ENCODE measurements at regions not wholly inside any gene's neighbourhood (a gene's known extent, or its start where the extent isn't known, plus 50 kb on each side); places are given as distances from the start of the nearest gene placed in this dataset.

GRCh38 chr4:178752954-178753525 lies 1310.8 kb upstream of the AGA start:
- H3K4me3 ChIP-seq (replicated peaks; ENCODE audit: low read depth, low read length): no peak overlapping the region
- DNase-seq (ENCODE audit: low read depth): no peak
- TF ChIP-seq, protein P1, sequence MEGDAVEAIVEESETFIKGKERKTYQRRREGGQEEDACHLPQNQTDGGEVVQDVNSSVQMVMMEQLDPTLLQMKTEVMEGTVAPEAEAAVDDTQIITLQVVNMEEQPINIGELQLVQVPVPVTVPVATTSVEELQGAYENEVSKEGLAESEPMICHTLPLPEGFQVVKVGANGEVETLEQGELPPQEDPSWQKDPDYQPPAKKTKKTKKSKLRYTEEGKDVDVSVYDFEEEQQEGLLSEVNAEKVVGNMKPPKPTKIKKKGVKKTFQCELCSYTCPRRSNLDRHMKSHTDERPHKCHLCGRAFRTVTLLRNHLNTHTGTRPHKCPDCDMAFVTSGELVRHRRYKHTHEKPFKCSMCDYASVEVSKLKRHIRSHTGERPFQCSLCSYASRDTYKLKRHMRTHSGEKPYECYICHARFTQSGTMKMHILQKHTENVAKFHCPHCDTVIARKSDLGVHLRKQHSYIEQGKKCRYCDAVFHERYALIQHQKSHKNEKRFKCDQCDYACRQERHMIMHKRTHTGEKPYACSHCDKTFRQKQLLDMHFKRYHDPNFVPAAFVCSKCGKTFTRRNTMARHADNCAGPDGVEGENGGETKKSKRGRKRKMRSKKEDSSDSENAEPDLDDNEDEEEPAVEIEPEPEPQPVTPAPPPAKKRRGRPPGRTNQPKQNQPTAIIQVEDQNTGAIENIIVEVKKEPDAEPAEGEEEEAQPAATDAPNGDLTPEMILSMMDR (IDR thresholded peaks at IDR 0.05; ENCODE audit: low read length, missing control alignments): no peak

GRCh38 chr4:178778496-178778895 lies 1336.3 kb upstream of the AGA start:
- H3K4me3 ChIP-seq (replicated peaks; ENCODE audit: low read depth, low read length): no peak overlapping the region
- TF ChIP-seq, protein P1 (IDR thresholded peaks at IDR 0.05; ENCODE audit: low read length, missing control alignments): no peak
- no peak for DNase-seq (ENCODE audit: low read depth)

DNA sequence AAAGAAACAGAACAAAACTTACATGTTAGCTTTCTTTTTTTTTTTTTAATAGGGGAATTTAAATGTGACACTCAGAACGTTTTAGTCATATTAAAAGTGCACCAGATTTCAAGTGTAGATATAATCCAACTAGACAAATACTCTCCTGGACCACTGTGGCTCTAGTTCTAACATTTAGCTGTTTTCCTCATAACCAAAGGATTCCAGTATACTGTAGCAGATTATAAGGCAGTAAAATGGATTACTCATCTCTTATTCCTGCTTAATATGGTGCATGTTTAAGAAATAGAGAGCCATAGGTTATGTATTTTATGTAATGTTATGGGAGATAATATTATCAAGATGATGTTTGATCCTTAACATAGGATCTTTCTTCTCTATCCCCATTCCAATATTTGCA lies 1339.5 kb upstream of the AGA start:
- DNase-seq (ENCODE audit: low read depth): no peak
- no peak overlapping the region for H3K4me3 ChIP-seq (replicated peaks; ENCODE audit: low read depth, low read length)
- TF ChIP-seq, protein P1 (IDR thresholded peaks at IDR 0.05; ENCODE audit: low read length, missing control alignments): no peak

DNA sequence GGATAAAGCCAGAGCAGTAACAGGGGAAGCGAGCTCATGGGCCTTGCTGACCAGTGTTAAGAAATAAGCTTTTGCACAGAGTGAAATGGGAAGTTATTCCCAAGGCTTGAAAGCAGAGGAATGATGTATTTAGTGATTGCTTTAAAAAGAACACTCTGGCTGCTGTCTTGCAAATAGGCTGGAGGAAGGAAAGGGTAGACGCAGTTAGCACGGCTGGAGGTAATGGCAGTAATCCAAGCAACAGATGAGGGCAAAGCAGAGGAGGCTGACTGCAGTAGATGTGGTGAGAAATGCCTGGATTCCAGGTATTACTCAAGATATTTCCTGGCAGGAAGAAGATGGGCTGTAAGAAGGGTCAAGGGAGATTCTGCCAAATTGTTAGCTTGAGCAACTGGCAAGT lies 1342.3 kb upstream of the AGA start:
- DNase-seq (ENCODE audit: low read depth): no peak
- no peak overlapping the region for H3K4me3 ChIP-seq (replicated peaks; ENCODE audit: low read depth, low read length)
- TF ChIP-seq, protein P1 (IDR thresholded peaks at IDR 0.05; ENCODE audit: low read length, missing control alignments): no peak

- DNase-seq (ENCODE audit: low read depth): no peak
- TF ChIP-seq, protein P1 (IDR thresholded peaks at IDR 0.05; ENCODE audit: low read length, missing control alignments): no peak
- H3K4me3 ChIP-seq (replicated peaks; ENCODE audit: low read depth, low read length): no peak overlapping the region
Measured at GRCh38 chr4:178789279-178789678, 1347.0 kb upstream of the AGA start.

GRCh38 chr4:178799204-178799603 lies 1357.0 kb upstream of the AGA start:
- DNase-seq (ENCODE audit: low read depth): no peak
- no peak overlapping the region for H3K4me3 ChIP-seq (replicated peaks; ENCODE audit: low read depth, low read length)
- TF ChIP-seq, protein P1 (IDR thresholded peaks at IDR 0.05; ENCODE audit: low read length, missing control alignments): no peak

- H3K4me3 ChIP-seq (replicated peaks; ENCODE audit: low read depth, low read length): no peak overlapping the region
- DNase-seq (ENCODE audit: low read depth): no peak
- TF ChIP-seq, protein P1 (IDR thresholded peaks at IDR 0.05; ENCODE audit: low read length, missing control alignments): no peak
Measured at GRCh38 chr4:178808106-178808505, 1365.9 kb upstream of the AGA start.
